Type B pancreatic cell (in vitro differentiated cells): ENCODE measurements at regions not wholly inside any gene's neighbourhood (a gene's known extent, or its start where the extent isn't known, plus 50 kb on each side); places are given as distances from the start of the nearest gene placed in this dataset.
A peak's percentile ranks its signal among the peaks of the same experiment; 100 is the strongest.

Experiments
- DNase-seq: peaks from one replicate; pipeline ENCODE4 v3.0.0; 2021; ENCODE audit warnings: mixed read lengths; ENCODE audit not compliant: unreplicated experiment; ENCODE audit errors: extremely low spot score
- H3K27ac Mint-ChIP-seq: 2 replicates; pipeline ENCODE4 v1.8.0; 2021; ENCODE audit warnings: mild to moderate bottlenecking, mixed read lengths
- H3K27me3 Mint-ChIP-seq: 2 replicates; pipeline ENCODE4 v1.8.0; 2021; ENCODE audit warnings: mixed read lengths
- H3K36me3 Mint-ChIP-seq: 2 replicates; pipeline ENCODE4 v1.8.0; 2021; ENCODE audit warnings: mixed read lengths
- H3K4me1 Mint-ChIP-seq: one replicate; pipeline ENCODE4 v1.8.0; 2021; ENCODE audit warnings: mixed read lengths; ENCODE audit not compliant: unreplicated experiment
- H3K4me3 Mint-ChIP-seq: 2 replicates; pipeline ENCODE4 v1.8.0; 2021; ENCODE audit warnings: mild to moderate bottlenecking, mixed read lengths
- H3K9me3 Mint-ChIP-seq: 2 replicates; pipeline ENCODE4 v1.8.0; 2021; ENCODE audit warnings: mixed read lengths
- CTCF ChIP-seq: fragments of 200-600 bp; sonication (generic); conservative IDR thresholded peaks from 2 replicates; pipeline ENCODE4 v1.5.0; 2021; ENCODE audit warnings: antibody characterized with exemption, mild to moderate bottlenecking

- Mint-ChIP-seq H3K9me3 (peaks cover 8% of the 10 kb centered on the region), H3K4me3 (no peak overlapping the region), H3K27me3 (peaks cover 3% of the 10 kb centered on the region), H3K36me3 (no peaks in the 10 kb centered on the region), H3K4me1 (peaks cover 5% of the 10 kb centered on the region), H3K27ac (no peak overlapping the region)
- no peak for TF ChIP-seq CTCF
- no peak for DNase-seq
These were observed 525.3 kb upstream of the CELF2 start for GRCh38 chr10:10492420-10492819.

DNA sequence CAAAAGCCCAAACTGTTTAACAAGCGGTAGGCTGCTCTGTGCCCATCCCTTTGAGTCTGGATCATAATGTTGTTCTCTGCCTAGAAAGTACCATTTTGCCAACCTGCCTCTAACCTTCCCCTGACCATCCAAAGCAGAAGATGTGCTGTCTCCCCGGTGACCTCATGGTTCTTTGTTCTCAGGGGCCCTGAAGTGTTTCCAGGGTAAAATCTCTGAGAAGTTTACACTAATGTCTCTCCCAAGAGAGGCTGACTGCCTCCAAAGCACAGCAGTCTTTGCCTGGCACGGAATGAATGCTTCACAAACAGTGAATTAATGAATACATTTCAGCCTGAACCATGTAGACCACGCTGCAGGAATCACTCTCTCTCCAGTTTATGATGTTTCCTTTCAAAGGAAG is 523.8 kb upstream of the CELF2 start:
- no peak for TF ChIP-seq CTCF
- no peak overlapping the region for H3K4me3 Mint-ChIP-seq
- H3K4me1 Mint-ChIP-seq: peaks cover 5% of the 10 kb centered on the region
- no peak for DNase-seq
- H3K36me3 Mint-ChIP-seq: no peaks in the 10 kb centered on the region
- H3K27ac Mint-ChIP-seq: no peak overlapping the region
- H3K9me3 Mint-ChIP-seq: peaks cover 8% of the 10 kb centered on the region
- peaks cover 4% of the 10 kb centered on the region for H3K27me3 Mint-ChIP-seq

DNA sequence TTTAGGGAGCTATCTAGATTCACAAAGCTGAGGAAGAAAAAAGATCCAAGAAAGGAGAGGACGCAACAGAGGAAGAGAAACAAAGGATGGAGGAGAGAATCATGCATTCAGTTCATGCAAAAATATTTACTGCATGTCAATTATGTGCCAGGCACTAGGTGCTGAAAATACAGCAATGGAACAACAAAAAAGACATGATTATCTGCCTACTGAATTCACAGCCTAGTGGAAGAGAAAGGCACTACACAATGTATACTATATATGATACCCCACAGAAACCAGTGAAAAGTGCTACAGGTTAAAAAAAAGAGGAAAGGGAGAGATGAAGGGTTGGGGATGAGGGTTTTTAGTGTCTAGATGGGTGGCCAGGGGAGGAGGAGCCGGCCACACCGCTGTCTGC is 520.4 kb upstream of the CELF2 start:
- Mint-ChIP-seq H3K4me1 (no peaks in the 10 kb centered on the region), H3K27ac (no peak overlapping the region), H3K27me3 (peaks cover 4% of the 10 kb centered on the region)

DNA sequence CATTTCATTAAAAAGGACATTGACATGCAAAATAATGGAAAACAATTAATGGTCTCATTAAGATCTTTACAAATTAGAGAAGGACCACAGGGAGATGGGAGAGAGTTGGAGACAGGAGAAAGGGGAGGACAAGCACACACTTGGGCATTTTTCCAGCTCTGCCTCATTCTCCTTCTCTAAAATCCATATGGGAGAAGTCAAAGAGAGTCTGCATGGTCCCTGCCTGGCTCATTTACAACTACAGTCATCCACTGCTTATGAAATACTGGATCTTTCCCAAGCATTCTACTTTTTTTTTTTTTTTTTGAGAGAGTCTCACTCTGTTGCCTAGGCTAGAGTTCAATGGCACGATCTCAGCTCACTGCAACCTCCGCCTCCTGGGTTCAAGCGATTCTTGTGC is 518.9 kb upstream of the CELF2 start:
- H3K9me3 Mint-ChIP-seq: peaks cover 14% of the 10 kb centered on the region
- no peak overlapping the region for H3K27ac Mint-ChIP-seq
- H3K4me3 Mint-ChIP-seq: no peak overlapping the region
- peaks cover 4% of the 10 kb centered on the region for H3K27me3 Mint-ChIP-seq
- no peaks in the 10 kb centered on the region for H3K4me1 Mint-ChIP-seq
- no peak for DNase-seq
- no peaks in the 10 kb centered on the region for H3K36me3 Mint-ChIP-seq
- no peak for TF ChIP-seq CTCF

More for the DNA sequence above, 520.4 kb upstream of the CELF2 start:
- peak; percentile 56 for TF ChIP-seq CTCF
- Mint-ChIP-seq H3K4me3 (no peak overlapping the region), H3K36me3 (no peaks in the 10 kb centered on the region), H3K9me3 (peaks cover 14% of the 10 kb centered on the region)
- DNase-seq: no peak

GRCh38 chr10:10499839-10500238 is 517.8 kb upstream of the CELF2 start:
- H3K4me1 Mint-ChIP-seq: no peaks in the 10 kb centered on the region
- no peaks in the 10 kb centered on the region for H3K36me3 Mint-ChIP-seq
- H3K27me3 Mint-ChIP-seq: peaks cover 4% of the 10 kb centered on the region
- peaks cover 14% of the 10 kb centered on the region for H3K9me3 Mint-ChIP-seq
- peak overlapping the region; percentile 84 for H3K27ac Mint-ChIP-seq
- H3K4me3 Mint-ChIP-seq: no peak overlapping the region
- TF ChIP-seq CTCF: no peak
- DNase-seq: no peak

- no peaks in the 10 kb centered on the region for H3K36me3 Mint-ChIP-seq
- peaks cover 13% of the 10 kb centered on the region for H3K9me3 Mint-ChIP-seq
- peak overlapping the region; percentile 77 for H3K27ac Mint-ChIP-seq
- no peak for DNase-seq
- H3K4me1 Mint-ChIP-seq: no peaks in the 10 kb centered on the region
- TF ChIP-seq CTCF: no peak
- H3K4me3 Mint-ChIP-seq: no peak overlapping the region
- H3K27me3 Mint-ChIP-seq: peaks cover 4% of the 10 kb centered on the region
These were observed 516.7 kb upstream of the CELF2 start for GRCh38 chr10:10500937-10501336.
